H1 (cell line): ENCODE measurements at regions not wholly inside any gene's neighbourhood (a gene's known extent, or its start where the extent isn't known, plus 50 kb on each side); places are given as distances from the start of the nearest gene placed in this dataset.

Experiments used
- CTCF ChIA-PET: fragments of 300-600 bp; sonication (Branson Sonifier 250); formaldehyde crosslinking; loops from one replicate; lab custom pipeline; 2021; ENCODE audit not compliant: partially characterized antibody; lab: Charles Lee
- POLR2A ChIA-PET: fragments of 300-600 bp; sonication (Branson Sonifier 250); formaldehyde crosslinking; loops from one replicate; lab custom pipeline; 2021; ENCODE audit warnings: inconsistent platforms; ENCODE audit not compliant: partially characterized antibody; lab: Charles Lee
- DNase-seq, 2 experiments: peaks; one replicate each; pipeline versions ENCODE4 v3.0.0 to v3.0.0-alpha.2; 2010 to 2022; ENCODE audit warnings: low spot score in 2 of 2, low read depth in 1 of 2, mixed read lengths in 1 of 2
- FAIRE-seq: peaks from 2 replicates; lab custom pipeline; 2011; peaks lifted over from hg19 to GRCh38; lab: Jason Lieb, UNC
- H2AFZ ChIP-seq: 2 replicates; pipeline ENCODE4 v1.8.1; 2012; ENCODE audit warnings: low read length, inconsistent platforms
- H2AK5ac ChIP-seq: 2 replicates; pipeline ENCODE4 v1.6.1; 2013; ENCODE audit warnings: low read depth, low read length
- H2BK120ac ChIP-seq: replicated peaks from 2 replicates; pipeline ENCODE3; 2013; ENCODE audit warnings: low read depth, low read length, inconsistent platforms
- H2BK12ac ChIP-seq: 2 replicates; pipeline ENCODE4 v1.6.1; 2013; ENCODE audit warnings: low read depth, low read length
- H2BK15ac ChIP-seq: 2 replicates; pipeline ENCODE4 v1.6.1; 2013; ENCODE audit warnings: low read length
- H2BK20ac ChIP-seq: 2 replicates; pipeline ENCODE4 v1.6.1; 2013; ENCODE audit warnings: low read length
- H2BK5ac ChIP-seq: 2 replicates; pipeline ENCODE4 v1.6.1; 2013; ENCODE audit warnings: low read depth, low read length
- H3K14ac ChIP-seq: 2 replicates; pipeline ENCODE4 v1.6.1; 2013; ENCODE audit warnings: inconsistent platforms; ENCODE audit not compliant: insufficient read length
- H3K18ac ChIP-seq: 2 replicates; pipeline ENCODE4 v1.6.1; 2013; ENCODE audit warnings: low read length; ENCODE audit errors: extremely low read depth
- H3K23ac ChIP-seq: 2 replicates; pipeline ENCODE4 v1.6.1; 2013; ENCODE audit warnings: inconsistent platforms; ENCODE audit not compliant: insufficient read length
- H3K23me2 ChIP-seq: 2 replicates; pipeline ENCODE4 v1.6.1; 2013; ENCODE audit warnings: low read depth, low read length
- H3K27ac ChIP-seq: 2 replicates; pipeline ENCODE4 v1.6.1; 2011; ENCODE audit warnings: low read depth, low read length, inconsistent platforms
- H3K27me3 ChIP-seq, 4 experiments: replicated peaks in 1 of 4; 1 replicate in 1 of 4; 2 replicates in 3 of 4; pipeline versions ENCODE4 v1.6.1 to v1.8.1; 2011 to 2013; ENCODE audit warnings: low read length in 3 of 4, mild to moderate bottlenecking in 3 of 4, inconsistent platforms in 2 of 4, mixed read lengths in 2 of 4, moderate library complexity in 1 of 4; ENCODE audit not compliant: control insufficient read depth in 3 of 4, insufficient read depth in 3 of 4; ENCODE audit errors: extremely low read depth in 1 of 4
- H3K36me3 ChIP-seq, 4 experiments: 2 replicates each; pipeline versions ENCODE4 v1.6.1 to v1.8.1; 2011 to 2013; ENCODE audit warnings: mild to moderate bottlenecking in 4 of 4, low read length in 3 of 4, moderate library complexity in 2 of 4, control low read depth in 1 of 4, inconsistent platforms in 1 of 4; ENCODE audit not compliant: insufficient read depth in 4 of 4, control insufficient read depth in 2 of 4
- H3K4ac ChIP-seq: replicated peaks from 2 replicates; pipeline ENCODE3; 2013; ENCODE audit warnings: low read length, low read depth, mixed read lengths, inconsistent platforms; ENCODE audit not compliant: insufficient read length
- H3K4me1 ChIP-seq, 4 experiments: replicated peaks in 1 of 4; 1 replicate in 1 of 4; 2 replicates in 3 of 4; pipeline versions ENCODE4 v1.6.1 to v1.8.1; 2011 to 2013; ENCODE audit warnings: low read length in 3 of 4, inconsistent platforms in 2 of 4, mixed read lengths in 1 of 4; ENCODE audit not compliant: insufficient read depth in 4 of 4, control insufficient read depth in 3 of 4
- H3K4me2 ChIP-seq, 2 experiments: 2 replicates each; pipeline versions ENCODE4 v1.6.1 to v1.8.1; 2011 to 2013; ENCODE audit warnings: low read depth in 2 of 2, low read length in 2 of 2, control low read depth in 1 of 2, inconsistent platforms in 1 of 2, mild to moderate bottlenecking in 1 of 2; ENCODE audit not compliant: insufficient read depth in 1 of 2
- H3K4me3 ChIP-seq, 4 experiments: fragments of 200-600, 300-600 bp in 1 of 4; sonication (generic), shearing (Covaris generic), sonication (Bioruptor Twin) in 1 of 4; 2 replicates each; pipeline versions ENCODE4 v1.5.1 to v1.8.1; 2011 to 2016; ENCODE audit warnings: low read length in 4 of 4, low read depth in 3 of 4, control low read depth in 2 of 4, inconsistent platforms in 2 of 4, mild to moderate bottlenecking in 2 of 4, mixed read lengths in 1 of 4, moderate library complexity in 1 of 4; ENCODE audit not compliant: insufficient read depth in 2 of 4; ENCODE audit errors: extremely low read depth in 1 of 4
- H3K56ac ChIP-seq: replicated peaks from 2 replicates; pipeline ENCODE3; 2013; ENCODE audit warnings: low read depth, mild to moderate bottlenecking, mixed read lengths, low read length, inconsistent platforms; ENCODE audit not compliant: insufficient read length
- H3K79me1 ChIP-seq: 2 replicates; pipeline ENCODE4 v1.6.1; 2013; ENCODE audit warnings: low read depth, low read length, control low read depth
- H3K79me2 ChIP-seq, 2 experiments: 2 replicates each; pipeline versions ENCODE4 v1.6.1 to v1.8.1; 2012 to 2013; ENCODE audit warnings: low read length in 2 of 2, mild to moderate bottlenecking in 2 of 2, inconsistent platforms in 1 of 2; ENCODE audit not compliant: insufficient read depth in 2 of 2, control insufficient read depth in 1 of 2
- H3K9ac ChIP-seq, 4 experiments: replicated peaks in 1 of 4; 1 replicate in 1 of 4; 2 replicates in 3 of 4; pipeline versions ENCODE4 v1.6.1 to v1.8.1; 2011 to 2013; ENCODE audit warnings: low read depth in 3 of 4, low read length in 3 of 4, control low read depth in 2 of 4, mild to moderate bottlenecking in 2 of 4, moderate library complexity in 2 of 4, inconsistent platforms in 1 of 4; ENCODE audit errors: extremely low read depth in 1 of 4
- H3K9me3 ChIP-seq, 2 experiments: 2 replicates each; pipeline versions ENCODE4 v1.6.1 to v1.8.1; 2012 to 2013; ENCODE audit warnings: mild to moderate bottlenecking in 2 of 2, moderate library complexity in 2 of 2, control low read depth in 1 of 2, inconsistent platforms in 1 of 2, low read depth in 1 of 2, low read length in 1 of 2, mixed read lengths in 1 of 2; ENCODE audit not compliant: insufficient read depth in 2 of 2
- H4K20me1 ChIP-seq, 2 experiments: replicated peaks in 1 of 2; 2 replicates each; pipeline versions ENCODE3 to v1.8.1; 2011 to 2013; ENCODE audit warnings: inconsistent platforms in 2 of 2, low read length in 2 of 2, mild to moderate bottlenecking in 1 of 2; ENCODE audit not compliant: insufficient read depth in 2 of 2, control insufficient read depth in 1 of 2
- H4K5ac ChIP-seq: 2 replicates; pipeline ENCODE4 v1.6.1; 2013; ENCODE audit warnings: low read length, low read depth, mixed read lengths, inconsistent platforms; ENCODE audit not compliant: insufficient read length
- H4K8ac ChIP-seq: 2 replicates; pipeline ENCODE4 v1.8.0; 2013; ENCODE audit warnings: mild to moderate bottlenecking, moderate library complexity, low read length, inconsistent platforms; ENCODE audit not compliant: insufficient read depth; ENCODE audit errors: extremely low read depth
- H4K91ac ChIP-seq: replicated peaks from 2 replicates; pipeline ENCODE3; 2013; ENCODE audit warnings: low read length, mixed read lengths, inconsistent platforms; ENCODE audit not compliant: insufficient read length
- ASH2L ChIP-seq: fragments of 200-600, 300-600 bp; sonication (generic); IDR thresholded peaks from one replicate; pipeline ENCODE4 v1.7.1; 2017; ENCODE audit warnings: low read length
- CHD1 ChIP-seq: IDR thresholded peaks from 2 replicates; pipeline ENCODE4 v1.6.1; 2012; ENCODE audit warnings: low read depth, low read length, improper control_type of control experiment
- CTBP2 ChIP-seq: IDR thresholded peaks from 2 replicates; pipeline ENCODE4 v1.7.0; 2011; ENCODE audit warnings: borderline replicate concordance, mild to moderate bottlenecking, moderate library complexity, mixed read lengths, low read length; ENCODE audit not compliant: insufficient read depth, insufficient read length
- CTCF ChIP-seq, 3 experiments: IDR thresholded peaks; 1 replicate in 2 of 3; 2 replicates in 1 of 3; pipeline versions ENCODE4 v1.5.1 to v1.6.1; 2011; ENCODE audit warnings: low read length in 3 of 3, mild to moderate bottlenecking in 3 of 3, inconsistent platforms in 2 of 3, low read depth in 1 of 3, moderate library complexity in 1 of 3; ENCODE audit not compliant: insufficient read depth in 1 of 3; ENCODE audit errors: control extremely low read depth in 1 of 3
- GTF2F1 ChIP-seq: IDR thresholded peaks from 2 replicates; pipeline ENCODE4 v1.6.1; 2012; ENCODE audit warnings: low read depth, low read length, improper control_type of control experiment, borderline replicate concordance
- JUN ChIP-seq: IDR thresholded peaks from 2 replicates; pipeline ENCODE4 v1.6.1; 2011; ENCODE audit warnings: low read depth, mild to moderate bottlenecking, improper control_type of control experiment, low read length
- RFX5 ChIP-seq: IDR thresholded peaks from 2 replicates; pipeline ENCODE4 v1.6.1; 2011; ENCODE audit warnings: low read depth, low read length, improper control_type of control experiment, borderline replicate concordance
- RXRA ChIP-seq: IDR thresholded peaks from 2 replicates; pipeline ENCODE4 v1.6.1; 2011; ENCODE audit warnings: low read depth, mild to moderate bottlenecking, low read length, moderate library complexity; ENCODE audit not compliant: insufficient read depth
- SIN3A ChIP-seq, 2 experiments: IDR thresholded peaks in 1 of 2; conservative IDR thresholded peaks in 1 of 2; 2 replicates each; pipeline ENCODE4 v1.6.1; 2011 to 2012; ENCODE audit warnings: low read length in 2 of 2, improper control_type of control experiment in 1 of 2, low read depth in 1 of 2, mild to moderate bottlenecking in 1 of 2
- SIX5 ChIP-seq: IDR thresholded peaks from 2 replicates; pipeline ENCODE4 v1.6.1; 2011; ENCODE audit warnings: mild to moderate bottlenecking, low read depth, low read length
- SP2 ChIP-seq: IDR thresholded peaks from 2 replicates; pipeline ENCODE4 v1.6.1; 2012; ENCODE audit warnings: mild to moderate bottlenecking, low read length, inconsistent platforms
- SRF ChIP-seq: IDR thresholded peaks from 2 replicates; pipeline ENCODE4 v1.6.1; 2011; ENCODE audit warnings: mild to moderate bottlenecking, low read depth, low read length, moderate library complexity
- TAF1 ChIP-seq: IDR thresholded peaks from 2 replicates; pipeline ENCODE4 v1.6.1; 2011; ENCODE audit warnings: mild to moderate bottlenecking, low read depth, low read length
- WGBS, 2 experiments: shearing (Covaris generic) in 1 of 2; methylation state at CpG; one replicate each; pipeline versions ENCODE4 v1.1.6 to v1.1.7; 2013 to 2015; ENCODE audit warnings: low lambda C conversion rate in 2 of 2, mixed read lengths in 2 of 2, inconsistent platforms in 1 of 2, low coverage in 1 of 2, missing lambda C conversion rate in 1 of 2; ENCODE audit not compliant: insufficient replicate concordance in 2 of 2, insufficient coverage in 1 of 2, insufficient read length in 1 of 2; ENCODE audit errors: extremely low coverage in 1 of 2, missing lambda C conversion rate in 1 of 2; 5-methylcytosine and 5-hydroxymethylcytosine counted together

- H4K20me1 ChIP-seq, result no peaks in the 10 kb centered on the region
- no peak overlapping the region for H2BK15ac ChIP-seq
- H3K79me2 ChIP-seq, result no peaks in the 10 kb centered on the region
- POLR2A ChIA-PET, result no interaction called here
- no peak overlapping the region for H3K4ac ChIP-seq
- H3K23me2 ChIP-seq, result no peaks in the 10 kb centered on the region
- no peak overlapping the region for H4K8ac ChIP-seq
- no peak overlapping the region for H4K5ac ChIP-seq
- 0 out of 2 replicates have a peak overlapping the region, but pooled peaks have one; percentile 2 for H2AFZ ChIP-seq
- H3K14ac ChIP-seq, result no peak overlapping the region
- no peak overlapping the region for H2BK5ac ChIP-seq
- no peak overlapping the region for H3K4me3 ChIP-seq
- no peak overlapping the region for H4K91ac ChIP-seq
- FAIRE-seq, result no peak
- H3K18ac ChIP-seq, result no peak overlapping the region
- H3K79me1 ChIP-seq, result no peaks in the 10 kb centered on the region
- H2BK20ac ChIP-seq, result no peak overlapping the region
- H2BK12ac ChIP-seq, result no peak overlapping the region
- WGBS, 2 experiments, result 39% methylated on average over 1 of the region's 1 CpG; no CpG with 5 or more reads in 1 of the 2 experiments
- H3K4me1 ChIP-seq, result no peaks in the 10 kb centered on the region
- no peaks in the 10 kb centered on the region for H3K27me3 ChIP-seq
- no peak overlapping the region for H3K9ac ChIP-seq
- no peak overlapping the region for H3K4me2 ChIP-seq
- H3K9me3 ChIP-seq, result 0 out of 4 replicates have a peak, but pooled peaks cover 0 to 5% of the 10 kb centered on the region in 2 experiments
- H3K36me3 ChIP-seq, result no peaks in the 10 kb centered on the region; a peak in 1 of 8 replicates
- no peak for DNase-seq
- CTCF ChIA-PET, result interaction anchor here (1.4 kb wide), 1 partner anchor 9 kb away, joined by 3 read pairs; no protein-coding TSS in a partner anchor
- H2AK5ac ChIP-seq, result no peak overlapping the region
- H2BK120ac ChIP-seq, result no peak overlapping the region
- H3K56ac ChIP-seq, result no peak overlapping the region
- no peak overlapping the region for H3K27ac ChIP-seq
- H3K23ac ChIP-seq, result no peak overlapping the region
- TF ChIP-seq JUN, result no peak
- TF ChIP-seq SRF, result no peak
- TF ChIP-seq GTF2F1, result no peak
- TF ChIP-seq CTCF (IDR thresholded peaks at IDR 0.05; ENCODE audit: control extremely low read depth in 1 of 3, insufficient read depth in 1 of 3, low read depth in 1 of 3, low read length in 3 of 3), result no peak
- no peak for TF ChIP-seq RXRA
- TF ChIP-seq ASH2L, result no peak
- no peak for TF ChIP-seq RFX5
- TF ChIP-seq TAF1, result no peak
- no peak for TF ChIP-seq SIN3A (conservative IDR thresholded peaks at IDR 0.05 in 1 of 2, IDR thresholded peaks at IDR 0.05 in 1 of 2; ENCODE audit: low read depth in 1 of 2, low read length in 2 of 2)
- no peak for TF ChIP-seq SIX5
- no peak for TF ChIP-seq SP2
- TF ChIP-seq CTBP2, result no peak
- no peak for TF ChIP-seq CHD1
These were observed 1366.2 kb downstream of the PLA2G4A start for GRCh38 chr1:188194916-188195315.
